SK-N-SH (cell line): ENCODE measurements at regions not wholly inside any gene's neighbourhood (a gene's known extent, or its start where the extent isn't known, plus 50 kb on each side); places are given as distances from the start of the nearest gene placed in this dataset.

ENCODE experiments used
- CTCF ChIA-PET: fragments of 300-600, 350-600 bp; formaldehyde crosslinking; extraction: SDS; loops from one replicate; lab custom pipeline; 2021; lab: Yijun Ruan, JAX
- POLR2A ChIA-PET: fragments of 350-600 bp; sonication (Branson Sonifier 250); formaldehyde crosslinking; extraction: SDS; loops from one replicate; lab custom pipeline; 2020; ENCODE audit warnings: antibody characterized with exemption, inconsistent platforms; lab: Yijun Ruan, JAX
- DNase-seq: peaks from one replicate; pipeline ENCODE4 v3.0.0; 2012
- H2AFZ ChIP-seq: fragments of 200-600 bp; sonication (generic); 2 replicates; pipeline ENCODE4 v1.8.1; 2016; ENCODE audit warnings: antibody characterized with exemption, mild to moderate bottlenecking, low read depth
- H3F3A ChIP-seq: fragments of 200-600 bp; sonication (generic); replicated peaks from 2 replicates; pipeline ENCODE3; 2016; ENCODE audit warnings: antibody characterized with exemption, mild to moderate bottlenecking; ENCODE audit not compliant: insufficient read depth
- H3K27ac ChIP-seq, 2 experiments: fragments of 200-500 bp in 1 of 2; fragments of 200-600 bp in 1 of 2; sonication (Bioruptor generic) in 1 of 2; sonication (generic), shearing (Covaris generic) in 1 of 2; 2 replicates each; pipeline versions ENCODE4 v1.5.1 to v1.6.1; 2014 to 2016; ENCODE audit warnings: low read depth in 2 of 2, inconsistent platforms in 1 of 2, low read length in 1 of 2, mild to moderate bottlenecking in 1 of 2, mixed read lengths in 1 of 2
- H3K27me3 ChIP-seq: fragments of 200-600 bp; sonication (generic), shearing (Covaris generic); 2 replicates; pipeline ENCODE4 v1.6.1; 2016; ENCODE audit warnings: mixed run types; ENCODE audit not compliant: insufficient read depth
- H3K36me3 ChIP-seq, 2 experiments: fragments of 200-500 bp in 1 of 2; fragments of 200-600 bp in 1 of 2; sonication (Bioruptor generic) in 1 of 2; sonication (generic) in 1 of 2; replicated peaks in 1 of 2; 2 replicates each; pipeline versions ENCODE3 to v1.5.1; 2014 to 2016; ENCODE audit warnings: low read length in 1 of 2, mild to moderate bottlenecking in 1 of 2; ENCODE audit not compliant: insufficient read depth in 2 of 2, control insufficient read depth in 1 of 2
- H3K4me1 ChIP-seq, 2 experiments: fragments of 200-500 bp in 1 of 2; fragments of 200-600 bp in 1 of 2; sonication (Bioruptor generic) in 1 of 2; sonication (generic), shearing (Covaris generic) in 1 of 2; 2 replicates each; pipeline versions ENCODE4 v1.5.1 to v1.6.1; 2014 to 2016; ENCODE audit warnings: low read depth in 1 of 2, low read length in 1 of 2, mixed run types in 1 of 2; ENCODE audit not compliant: insufficient read depth in 2 of 2, control insufficient read depth in 1 of 2
- H3K4me2 ChIP-seq: fragments of 200-600 bp; sonication (generic), shearing (Covaris generic); 2 replicates; pipeline ENCODE4 v1.6.1; 2017; ENCODE audit warnings: mixed run types
- H3K4me3 ChIP-seq, 2 experiments: fragments of 200-500 bp in 1 of 2; fragments of 200-600 bp in 1 of 2; sonication (Bioruptor generic) in 1 of 2; sonication (generic), shearing (Covaris generic) in 1 of 2; 2 replicates each; pipeline versions ENCODE4 v1.5.1 to v1.8.1; 2014 to 2016; ENCODE audit warnings: low read depth in 2 of 2, inconsistent platforms in 1 of 2, low read length in 1 of 2, mild to moderate bottlenecking in 1 of 2, mixed read lengths in 1 of 2, moderate library complexity in 1 of 2
- H3K79me2 ChIP-seq: fragments of 200-600 bp; sonication (generic); 2 replicates; pipeline ENCODE4 v1.8.1; 2017; ENCODE audit warnings: mild to moderate bottlenecking; ENCODE audit not compliant: insufficient read depth
- H3K9ac ChIP-seq: fragments of 200-600 bp; sonication (generic); 2 replicates; pipeline ENCODE4 v1.6.1; 2017; ENCODE audit warnings: mixed run types
- H3K9me2 ChIP-seq: fragments of 200-600 bp; sonication (generic); 2 replicates; pipeline ENCODE4 v1.6.1; 2017; ENCODE audit warnings: mixed run types
- H3K9me3 ChIP-seq: fragments of 200-600 bp; sonication (generic); 2 replicates; pipeline ENCODE4 v1.6.1; 2017; ENCODE audit warnings: mixed run types, mild to moderate bottlenecking, moderate library complexity
- H4K20me1 ChIP-seq: fragments of 200-600 bp; sonication (generic); 2 replicates; pipeline ENCODE4 v1.6.1; 2017; ENCODE audit warnings: mild to moderate bottlenecking, mixed run types; ENCODE audit not compliant: insufficient read depth
- CHD2 ChIP-seq: fragments of 150-350 bp; IDR thresholded peaks from 2 replicates; pipeline ENCODE4 v1.6.1; 2018; ENCODE audit warnings: low read length; ENCODE audit not compliant: partially characterized antibody
- EP300 ChIP-seq, 2 experiments: IDR thresholded peaks; 2 replicates each; pipeline versions ENCODE4 v1.4.0 to v1.6.1; 2012; ENCODE audit warnings: borderline replicate concordance in 1 of 2, low read depth in 1 of 2, low read length in 1 of 2
- EZH2phosphoT487 ChIP-seq: fragments of 200-600 bp; sonication (generic); IDR thresholded peaks from 2 replicates; pipeline ENCODE4 v1.6.1; 2017; ENCODE audit warnings: low read depth, mixed run types, mild to moderate bottlenecking, antibody characterized with exemption, moderate library complexity, borderline replicate concordance
- JUND ChIP-seq: IDR thresholded peaks from 2 replicates; pipeline ENCODE4 v1.4.0; 2012
- MEF2A ChIP-seq: IDR thresholded peaks from 2 replicates; pipeline ENCODE4 v1.4.0; 2012; ENCODE audit warnings: low read depth, borderline replicate concordance
- NFIC ChIP-seq: IDR thresholded peaks from 2 replicates; pipeline ENCODE4 v1.4.0; 2012; ENCODE audit warnings: borderline replicate concordance
- RAD21 ChIP-seq: IDR thresholded peaks from 2 replicates; pipeline ENCODE4 v1.6.1; 2012; ENCODE audit warnings: mild to moderate bottlenecking, low read length
- TCF12 ChIP-seq: IDR thresholded peaks from 2 replicates; pipeline ENCODE4 v1.4.0; 2012
- YY1 ChIP-seq: IDR thresholded peaks from 2 replicates; pipeline ENCODE4 v1.4.0; 2012; ENCODE audit warnings: low read depth, mild to moderate bottlenecking
- WGBS: methylation state at CpG from one replicate; pipeline ENCODE4 v1.1.6; 2017; ENCODE audit warnings: low lambda C conversion rate; 5-methylcytosine and 5-hydroxymethylcytosine counted together
- TF ChIP-seq, protein P1 (sequence below): IDR thresholded peaks from 2 replicates; pipeline ENCODE4 v1.4.0; 2012; ENCODE audit warnings: low read depth, borderline replicate concordance
- TF ChIP-seq, protein P2 (sequence below): IDR thresholded peaks from 2 replicates; pipeline ENCODE4 v1.4.0; 2012; ENCODE audit warnings: low read depth, borderline replicate concordance
- TF ChIP-seq, protein P3 (sequence below): fragments of 200-600 bp; sonication (generic); IDR thresholded peaks from 2 replicates; pipeline ENCODE4 v1.6.1; 2017; ENCODE audit warnings: antibody characterized with exemption, mild to moderate bottlenecking, moderate library complexity
- TF ChIP-seq, protein P4 (sequence below): IDR thresholded peaks from 2 replicates; pipeline ENCODE4 v1.4.0; 2012; ENCODE audit warnings: low read depth

DNA sequence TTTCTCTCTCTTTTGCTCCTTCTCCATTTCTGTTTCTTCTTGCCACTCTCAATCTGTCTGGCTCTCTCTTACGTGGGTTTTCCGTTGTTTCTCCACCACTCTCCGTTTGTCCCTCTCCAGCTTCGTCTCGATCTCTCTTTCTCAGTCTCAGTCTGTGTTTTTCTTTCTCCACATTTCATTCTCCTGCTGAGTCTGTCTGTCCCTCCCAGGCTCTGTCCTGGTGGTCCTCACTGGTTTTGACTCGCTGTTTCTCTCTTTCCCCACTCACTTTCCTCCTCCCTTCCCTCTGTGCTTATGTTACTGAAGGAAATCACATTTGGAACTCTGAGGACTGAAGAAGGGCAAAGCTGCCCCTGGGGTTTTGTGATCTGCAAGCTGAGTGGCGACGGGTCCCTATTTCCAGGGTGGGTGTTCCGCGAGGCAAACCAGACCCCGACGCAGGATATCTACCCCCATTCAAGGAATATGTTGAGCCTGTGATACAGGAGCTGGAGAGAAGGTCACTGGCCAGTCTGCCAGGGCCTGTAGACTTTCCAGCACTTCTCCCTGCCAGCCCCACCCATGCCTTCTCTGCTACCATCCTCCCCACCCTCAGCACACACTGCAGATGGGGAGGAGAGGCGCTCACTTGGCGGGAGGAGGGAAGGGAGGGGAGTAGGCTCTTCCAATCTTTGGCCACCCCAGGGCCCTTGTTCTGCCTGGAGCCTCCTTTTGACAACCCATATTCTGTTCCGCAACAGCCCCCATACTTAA is 102.7 kb upstream of the MAP1LC3B2 start:
- no peak for DNase-seq
- TF ChIP-seq CHD2 (no peak), TCF12 (no peak), MEF2A (no peak), JUND (no peak), RAD21 (no peak), EP300 (IDR thresholded peaks at IDR 0.05; ENCODE audit: borderline replicate concordance in 1 of 2, low read depth in 1 of 2, low read length in 1 of 2) (no peak), YY1 (no peak), EZH2phosphoT487 (no peak), NFIC (no peak)
- TF ChIP-seq, protein P1, sequence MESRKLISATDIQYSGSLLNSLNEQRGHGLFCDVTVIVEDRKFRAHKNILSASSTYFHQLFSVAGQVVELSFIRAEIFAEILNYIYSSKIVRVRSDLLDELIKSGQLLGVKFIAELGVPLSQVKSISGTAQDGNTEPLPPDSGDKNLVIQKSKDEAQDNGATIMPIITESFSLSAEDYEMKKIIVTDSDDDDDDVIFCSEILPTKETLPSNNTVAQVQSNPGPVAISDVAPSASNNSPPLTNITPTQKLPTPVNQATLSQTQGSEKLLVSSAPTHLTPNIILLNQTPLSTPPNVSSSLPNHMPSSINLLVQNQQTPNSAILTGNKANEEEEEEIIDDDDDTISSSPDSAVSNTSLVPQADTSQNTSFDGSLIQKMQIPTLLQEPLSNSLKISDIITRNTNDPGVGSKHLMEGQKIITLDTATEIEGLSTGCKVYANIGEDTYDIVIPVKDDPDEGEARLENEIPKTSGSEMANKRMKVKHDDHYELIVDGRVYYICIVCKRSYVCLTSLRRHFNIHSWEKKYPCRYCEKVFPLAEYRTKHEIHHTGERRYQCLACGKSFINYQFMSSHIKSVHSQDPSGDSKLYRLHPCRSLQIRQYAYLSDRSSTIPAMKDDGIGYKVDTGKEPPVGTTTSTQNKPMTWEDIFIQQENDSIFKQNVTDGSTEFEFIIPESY: no peak
- TF ChIP-seq, protein P2, sequence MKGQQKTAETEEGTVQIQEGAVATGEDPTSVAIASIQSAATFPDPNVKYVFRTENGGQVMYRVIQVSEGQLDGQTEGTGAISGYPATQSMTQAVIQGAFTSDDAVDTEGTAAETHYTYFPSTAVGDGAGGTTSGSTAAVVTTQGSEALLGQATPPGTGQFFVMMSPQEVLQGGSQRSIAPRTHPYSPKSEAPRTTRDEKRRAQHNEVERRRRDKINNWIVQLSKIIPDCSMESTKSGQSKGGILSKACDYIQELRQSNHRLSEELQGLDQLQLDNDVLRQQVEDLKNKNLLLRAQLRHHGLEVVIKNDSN: no peak
- TF ChIP-seq, protein P3, sequence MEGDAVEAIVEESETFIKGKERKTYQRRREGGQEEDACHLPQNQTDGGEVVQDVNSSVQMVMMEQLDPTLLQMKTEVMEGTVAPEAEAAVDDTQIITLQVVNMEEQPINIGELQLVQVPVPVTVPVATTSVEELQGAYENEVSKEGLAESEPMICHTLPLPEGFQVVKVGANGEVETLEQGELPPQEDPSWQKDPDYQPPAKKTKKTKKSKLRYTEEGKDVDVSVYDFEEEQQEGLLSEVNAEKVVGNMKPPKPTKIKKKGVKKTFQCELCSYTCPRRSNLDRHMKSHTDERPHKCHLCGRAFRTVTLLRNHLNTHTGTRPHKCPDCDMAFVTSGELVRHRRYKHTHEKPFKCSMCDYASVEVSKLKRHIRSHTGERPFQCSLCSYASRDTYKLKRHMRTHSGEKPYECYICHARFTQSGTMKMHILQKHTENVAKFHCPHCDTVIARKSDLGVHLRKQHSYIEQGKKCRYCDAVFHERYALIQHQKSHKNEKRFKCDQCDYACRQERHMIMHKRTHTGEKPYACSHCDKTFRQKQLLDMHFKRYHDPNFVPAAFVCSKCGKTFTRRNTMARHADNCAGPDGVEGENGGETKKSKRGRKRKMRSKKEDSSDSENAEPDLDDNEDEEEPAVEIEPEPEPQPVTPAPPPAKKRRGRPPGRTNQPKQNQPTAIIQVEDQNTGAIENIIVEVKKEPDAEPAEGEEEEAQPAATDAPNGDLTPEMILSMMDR: no peak
- TF ChIP-seq, protein P4, sequence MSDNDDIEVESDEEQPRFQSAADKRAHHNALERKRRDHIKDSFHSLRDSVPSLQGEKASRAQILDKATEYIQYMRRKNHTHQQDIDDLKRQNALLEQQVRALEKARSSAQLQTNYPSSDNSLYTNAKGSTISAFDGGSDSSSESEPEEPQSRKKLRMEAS: no peak
- WGBS: 82% methylated on average over 15 of the region's 15 CpGs
- Histone ChIP-seq H3K27ac (peak overlapping the region; percentile 60 to 100; a peak in 3 of 4 replicates), H3K4me1 (peaks cover 0 to 13% of the 10 kb centered on the region in 2 experiments; a peak in 2 of 4 replicates), H3K9me3 (no peaks in the 10 kb centered on the region), H3K4me2 (peak overlapping the region; percentile 51), H3K36me3 (no peaks in the 10 kb centered on the region), H3K79me2 (no peaks in the 10 kb centered on the region), H3F3A (peaks cover 15% of the 10 kb centered on the region), H3K9ac (peak overlapping the region; percentile 91; the same call in 1 of the 2 replicates), H3K27me3 (no peaks in the 10 kb centered on the region), H4K20me1 (no peaks in the 10 kb centered on the region), H3K9me2 (no peaks in the 10 kb centered on the region), H2AFZ (peak overlapping the region; percentile 35; the same call in 1 of the 2 replicates), H3K4me3 (no peak overlapping the region)
- ChIA-PET CTCF (no interaction called here), POLR2A (no interaction called here)
